GM13977 (cell line): ENCODE measurements at regions not wholly inside any gene's neighbourhood (a gene's known extent, or its start where the extent isn't known, plus 50 kb on each side); places are given as distances from the start of the nearest gene placed in this dataset.

Experiments
- DNase-seq: peaks from one replicate; pipeline ENCODE4 v3.0.0; 2012; ENCODE audit warnings: low spot score
- CTCF ChIP-seq: IDR thresholded peaks from 2 replicates; pipeline ENCODE4 v1.5.1; 2012; ENCODE audit warnings: mild to moderate bottlenecking, control low read depth; ENCODE audit not compliant: insufficient read depth; ENCODE audit errors: extremely low read depth, missing control alignments
- in situ Hi-C: fragments of 300-500 bp; cut with MboI; formaldehyde crosslinking; loops from one replicate; pipeline ENCODE4 v1.12.0; 2022; ENCODE audit warnings: low sequenced_read_pairs, low pct_unique_long_range_greater_than_20kb, mixed read lengths, inconsistent platforms; ENCODE audit not compliant: unreplicated experiment

- TF ChIP-seq CTCF, result no peak
- no peak for DNase-seq
- in situ Hi-C loops, result no loop called here
These were observed 368.4 kb downstream of the TLE1 start for GRCh38 chr9:81320909-81321482.

- DNase-seq, result no peak
- no peak for TF ChIP-seq CTCF
- in situ Hi-C loops, result no loop called here
These were observed 370.8 kb downstream of the TLE1 start for GRCh38 chr9:81318571-81318970.

GRCh38 chr9:81317939-81318338 lies 371.4 kb downstream of the TLE1 start:
- no peak for DNase-seq
- no peak for TF ChIP-seq CTCF
- in situ Hi-C loops, result no loop called here

GRCh38 chr9:81317223-81317622 lies 372.1 kb downstream of the TLE1 start:
- DNase-seq, result no peak
- no peak for TF ChIP-seq CTCF
- in situ Hi-C loops, result no loop called here

- no peak for DNase-seq
- no peak for TF ChIP-seq CTCF
- in situ Hi-C loops, result no loop called here
These were observed 374.9 kb downstream of the TLE1 start for GRCh38 chr9:81314490-81314889.

GRCh38 chr9:81313877-81314276 lies 375.5 kb downstream of the TLE1 start:
- TF ChIP-seq CTCF, result no peak
- in situ Hi-C loops, result no loop called here

GRCh38 chr9:81312346-81312745 lies 377.0 kb downstream of the TLE1 start:
- in situ Hi-C loops, result no loop called here
- TF ChIP-seq CTCF, result no peak
- DNase-seq, result no peak

More at GRCh38 chr9:81313877-81314276, 375.5 kb downstream of the TLE1 start:
- no peak for DNase-seq
